ENCODE measurements at regions not wholly inside any gene's neighbourhood (a gene's known extent, or its start where the extent isn't known, plus 50 kb on each side); places are given as distances from the start of the nearest gene placed in this dataset.
"Not testable (repeated sequence)": the region's sequence is repeated elsewhere in the genome, so short reads cannot be mapped to it uniquely, and the experiment has no call there.

GRCh38 chr10:84632866-84633265 lies 304.5 kb downstream of the CCSER2 start:
- no peak overlapping the region for H3K4me3 ChIP-seq
- TF ChIP-seq EP300 (IDR thresholded peaks at IDR 0.05) (no peak), POLR2AphosphoS5 (IDR thresholded peaks at IDR 0.05) (no peak), CTCF (IDR thresholded peaks at IDR 0.05) (no peak), POLR2A (IDR thresholded peaks at IDR 0.05) (no peak)
- no peaks in the 10 kb centered on the region for H3K4me1 ChIP-seq
- no peak overlapping the region for H3K27ac ChIP-seq
- 74 to 76% methylated on average over 5 of the region's 5 CpGs for WGBS, 2 donors (ENCODE audit: low coverage in 1 of 2)
- no peak for ATAC-seq
- no peaks in the 10 kb centered on the region for H3K27me3 ChIP-seq
- no peaks in the 10 kb centered on the region for H3K36me3 ChIP-seq
- H3K9me3 ChIP-seq, result peaks cover 0 to 4% (median 0%) of the 10 kb centered on the region in 3 donors

- Histone ChIP-seq H3K27ac (no peak overlapping the region), H3K4me3 (no peak overlapping the region), H3K27me3 (no peaks in the 10 kb centered on the region), H3K4me1 (no peaks in the 10 kb centered on the region), H3K36me3 (no peaks in the 10 kb centered on the region), H3K9me3 (peaks cover 0 to 19% (median 0%) of the 10 kb centered on the region in 3 donors)
- 84 to 95% methylated on average over 5 of the region's 5 CpGs for WGBS, 2 donors (ENCODE audit: low coverage in 1 of 2)
- no peak for TF ChIP-seq EP300 (IDR thresholded peaks at IDR 0.05)
- TF ChIP-seq CTCF (IDR thresholded peaks at IDR 0.05), result no peak
- no peak for TF ChIP-seq POLR2A (IDR thresholded peaks at IDR 0.05)
- TF ChIP-seq POLR2AphosphoS5 (IDR thresholded peaks at IDR 0.05), result no peak
- ATAC-seq, result no peak
These were observed 306.2 kb downstream of the CCSER2 start for GRCh38 chr10:84634636-84635035.

- H3K4me3 ChIP-seq, H3K36me3 ChIP-seq: not testable (repeated sequence)
- 50 to 88% methylated on average over 1 of the region's 1 CpG for WGBS, 2 donors (ENCODE audit: low coverage in 1 of 2)
These were observed 322.2 kb downstream of the CCSER2 start for GRCh38 chr10:84650628-84651027.

GRCh38 chr10:84654671-84655070 lies 326.3 kb downstream of the CCSER2 start:
- TF ChIP-seq CTCF (IDR thresholded peaks at IDR 0.05), result no peak
- TF ChIP-seq POLR2AphosphoS5 (IDR thresholded peaks at IDR 0.05), result no peak
- H3K4me1 ChIP-seq, result no peaks in the 10 kb centered on the region
- no peak for ATAC-seq
- H3K9me3 ChIP-seq, result no peaks in the 10 kb centered on the region
- no peak overlapping the region for H3K4me3 ChIP-seq
- no peaks in the 10 kb centered on the region for H3K36me3 ChIP-seq
- peaks cover 17% of the 10 kb centered on the region for H3K27me3 ChIP-seq
- 24 to 25% methylated on average over 2 of the region's 2 CpGs for WGBS, 2 donors (ENCODE audit: low coverage in 1 of 2)
- no peak overlapping the region for H3K27ac ChIP-seq

More at GRCh38 chr10:84650628-84651027, 322.2 kb downstream of the CCSER2 start:
- not testable (repeated sequence) for H3K4me1 ChIP-seq, H3K27ac ChIP-seq, ATAC-seq
- H3K27me3 ChIP-seq, result peaks cover 17% of the 10 kb centered on the region
- peaks cover 0 to 10% (median 0%) of the 10 kb centered on the region in 3 donors for H3K9me3 ChIP-seq

- no peak for TF ChIP-seq CTCF (IDR thresholded peaks at IDR 0.05)
- TF ChIP-seq POLR2AphosphoS5 (IDR thresholded peaks at IDR 0.05), result no peak
- TF ChIP-seq EP300 (IDR thresholded peaks at IDR 0.05), result no peak
- TF ChIP-seq POLR2A (IDR thresholded peaks at IDR 0.05), result no peak
- H3K4me3 ChIP-seq, result no peak overlapping the region
- no peaks in the 10 kb centered on the region for H3K36me3 ChIP-seq
- 72 to 73% methylated on average over 2 to 4 of the region's 6 CpGs for WGBS, 2 donors (ENCODE audit: low coverage in 1 of 2)
- H3K9me3 ChIP-seq, result no peaks in the 10 kb centered on the region
- H3K27me3 ChIP-seq, result no peaks in the 10 kb centered on the region
- ATAC-seq, result no peak
- H3K4me1 ChIP-seq, result no peaks in the 10 kb centered on the region
- no peak overlapping the region for H3K27ac ChIP-seq
These were observed 330.6 kb downstream of the CCSER2 start for GRCh38 chr10:84659027-84659426.

All from gastroesophageal sphincter (tissue), 4 donors.